NCI-H146 treated with DMSO at 0.1 percent for 48 hours (cell line): ENCODE measurements at regions not wholly inside any gene's neighbourhood (a gene's known extent, or its start where the extent isn't known, plus 50 kb on each side); places are given as distances from the start of the nearest gene placed in this dataset.
"Not testable (repeated sequence)": the region's sequence is repeated elsewhere in the genome, so short reads cannot be mapped to it uniquely, and the experiment has no call there.

Source experiments
- DNase-seq: peaks from one replicate; lab custom pipeline; 2025; ENCODE audit not compliant: unreplicated experiment; lab: John Stamatoyannopoulos, UW

- DNase-seq: no peak
These were observed 220.1 kb upstream of the MSX2 start for GRCh38 chr5:174504266-174504726.

DNA sequence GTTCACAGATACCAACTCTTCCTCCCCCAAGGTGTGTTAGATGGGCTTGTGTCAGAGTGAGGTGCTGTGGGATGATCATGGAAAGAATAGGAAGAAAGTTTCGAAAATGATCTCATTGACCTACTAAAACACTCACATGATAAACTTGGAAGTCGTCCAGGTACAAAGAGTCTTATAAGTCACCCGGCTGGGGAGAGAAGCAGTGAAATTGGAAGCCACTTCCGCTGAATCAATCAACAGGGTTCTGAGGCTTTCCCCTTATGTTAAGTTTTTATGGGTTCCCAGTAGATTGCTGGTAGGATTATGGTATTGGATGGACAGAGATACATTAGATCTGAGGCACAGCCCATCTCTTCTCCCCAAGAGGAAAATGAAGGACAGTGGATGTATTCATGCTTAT, 218.8 kb upstream of the MSX2 start:
- DNase-seq: no peak

GRCh38 chr5:174510782-174511453, 213.5 kb upstream of the MSX2 start:
- DNase-seq: not testable (repeated sequence)

DNA sequence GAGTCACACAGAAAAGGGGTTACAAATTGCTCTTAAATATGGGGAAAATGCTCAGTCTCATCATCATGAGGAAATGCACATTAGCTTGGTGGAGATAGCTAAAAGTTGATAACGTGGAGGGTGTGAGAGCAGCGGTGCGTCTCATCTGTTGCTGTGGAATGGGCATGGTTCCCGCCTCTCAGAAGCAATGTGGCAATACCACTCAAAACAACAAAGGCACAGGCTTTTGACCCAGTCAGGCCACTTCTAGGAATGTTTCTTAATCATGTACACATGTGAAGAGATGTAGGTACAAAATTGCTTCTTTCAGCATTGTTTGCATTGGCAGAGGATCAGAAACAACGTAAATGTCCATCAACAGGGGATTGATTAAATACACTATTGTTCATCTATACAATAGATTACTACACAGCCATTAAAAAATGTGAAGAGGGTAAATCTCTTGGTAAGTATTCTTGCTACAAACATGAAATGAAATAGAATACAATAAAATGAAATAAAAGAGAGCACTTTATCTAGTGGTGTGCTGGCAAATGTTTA, 212.6 kb upstream of the MSX2 start:
- no peak for DNase-seq

GRCh38 chr5:174514325-174514724, 210.1 kb upstream of the MSX2 start:
- no peak for DNase-seq

- no peak for DNase-seq
These were observed 209.4 kb upstream of the MSX2 start for GRCh38 chr5:174514983-174515394.

- no peak for DNase-seq
These were observed 207.6 kb upstream of the MSX2 start for GRCh38 chr5:174516741-174517140.

- no peak for DNase-seq
These were observed 205.9 kb upstream of the MSX2 start for GRCh38 chr5:174518512-174518911.

GRCh38 chr5:174520420-174521396, 203.7 kb upstream of the MSX2 start:
- no peak for DNase-seq

GRCh38 chr5:174521449-174521848, 202.9 kb upstream of the MSX2 start:
- no peak for DNase-seq

DNA sequence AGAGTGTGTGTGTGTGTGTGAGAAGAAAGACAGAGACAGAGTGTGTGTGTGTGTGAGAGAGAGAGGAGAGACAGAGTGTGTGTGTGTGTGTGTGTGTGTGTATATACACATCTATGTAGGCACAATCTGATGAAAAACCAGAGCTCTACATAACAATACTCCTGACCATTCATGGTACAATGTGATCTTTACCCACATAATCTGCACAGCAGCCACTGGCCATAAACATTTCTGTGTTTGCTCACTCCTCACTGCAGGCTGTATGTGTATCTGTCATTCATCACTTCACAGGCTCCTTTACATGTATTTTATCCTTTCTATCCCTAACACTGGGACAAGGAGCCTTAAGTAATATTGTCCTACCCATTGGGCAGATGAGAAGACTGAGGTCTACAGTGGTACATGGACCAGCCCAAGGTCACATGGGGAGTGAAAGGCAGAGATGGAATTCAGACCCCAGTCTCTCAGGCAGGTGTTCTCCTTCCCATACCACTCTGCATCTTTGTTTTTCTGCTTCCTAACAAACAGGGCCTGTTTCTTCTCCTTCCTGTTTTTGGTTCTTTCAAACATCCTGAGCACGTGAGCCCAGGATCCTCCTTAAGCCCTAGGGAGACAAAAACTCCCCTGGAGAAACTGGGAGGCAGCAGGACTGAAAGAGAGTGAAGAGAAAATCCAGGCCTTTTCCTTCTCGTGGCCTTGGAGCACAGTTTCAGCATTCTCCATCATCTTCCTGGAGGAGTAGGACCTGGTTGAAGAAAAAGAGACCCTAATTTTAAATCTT, 201.7 kb upstream of the MSX2 start:
- no peak for DNase-seq

GRCh38 chr5:174523311-174524071, 200.9 kb upstream of the MSX2 start:
- DNase-seq: no peak

GRCh38 chr5:174524351-174524750, 200.0 kb upstream of the MSX2 start:
- DNase-seq: no peak

- DNase-seq: no peak
These were observed 198.2 kb upstream of the MSX2 start for GRCh38 chr5:174526177-174526576.

GRCh38 chr5:174527916-174528540, 196.4 kb upstream of the MSX2 start:
- no peak for DNase-seq

DNA sequence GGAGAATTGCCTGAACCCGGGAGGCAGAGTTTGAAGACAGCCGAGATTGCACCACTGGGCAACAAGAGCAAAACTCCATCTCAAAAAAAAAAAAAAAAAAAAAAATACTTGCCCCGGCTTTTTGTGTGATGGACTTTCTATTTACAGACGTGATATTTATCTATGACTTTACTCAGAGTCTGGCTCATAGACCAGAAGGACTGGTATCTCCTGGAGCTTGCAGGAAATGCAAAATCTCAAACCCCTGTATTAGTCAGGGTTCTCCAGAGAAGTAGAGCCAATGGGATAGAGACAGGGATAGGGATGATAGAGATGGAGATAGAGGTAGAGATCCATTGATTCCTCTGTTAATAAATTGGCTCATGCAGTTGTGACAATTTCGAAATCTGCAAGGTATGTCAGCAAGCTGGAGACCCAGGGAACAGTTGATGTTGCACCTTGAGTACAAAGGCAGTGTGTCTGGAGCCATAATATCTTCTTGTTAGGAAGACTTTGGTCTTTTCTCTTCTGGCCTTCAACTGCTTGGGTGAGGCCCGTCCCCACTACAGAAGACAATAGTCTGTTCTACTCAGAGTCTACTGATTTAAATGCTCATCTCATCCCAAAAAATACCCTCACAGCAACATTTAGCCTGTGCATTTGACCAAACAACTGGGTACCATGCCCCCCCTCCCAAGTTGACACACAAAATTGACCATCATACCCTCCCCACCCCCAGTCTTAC, 195.4 kb upstream of the MSX2 start:
- DNase-seq: no peak

DNA sequence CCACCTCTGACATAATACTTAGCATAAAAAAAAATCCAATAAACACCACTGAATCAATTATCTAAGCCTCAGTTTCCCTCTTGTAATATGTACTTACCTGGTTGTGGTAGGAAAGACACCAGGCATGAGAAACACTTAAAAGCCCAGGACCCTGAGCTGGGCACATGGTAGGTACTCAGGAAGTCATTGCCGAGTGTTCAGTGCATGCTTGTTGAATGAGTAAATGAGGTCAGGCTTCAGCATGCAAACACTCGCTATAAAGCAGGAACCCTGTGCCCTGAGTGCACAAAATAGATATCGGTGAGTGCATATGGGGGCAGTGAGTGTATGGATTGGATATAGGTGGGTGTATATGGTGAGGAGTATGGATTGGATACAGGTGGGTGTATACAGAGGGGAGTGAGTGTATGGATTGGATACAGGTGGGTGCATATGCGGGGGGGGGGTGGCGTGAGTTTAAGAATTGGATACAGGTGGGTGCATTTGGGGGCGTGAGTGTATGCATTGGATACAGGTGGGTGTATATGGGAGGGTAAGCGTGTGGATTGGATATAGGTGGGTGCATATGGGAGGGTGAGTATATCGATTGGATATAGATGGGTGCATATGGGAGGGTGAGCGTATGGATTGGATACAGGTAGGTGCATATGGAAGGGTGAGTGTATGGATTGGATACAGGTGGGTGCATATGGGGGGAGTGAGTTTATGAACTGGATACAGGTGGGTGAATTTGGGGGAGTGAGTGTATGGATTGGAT, 194.3 kb upstream of the MSX2 start:
- DNase-seq: no peak

GRCh38 chr5:174531782-174532191, 192.6 kb upstream of the MSX2 start:
- no peak for DNase-seq
